ENCODE measurements at regions not wholly inside any gene's neighbourhood (a gene's known extent, or its start where the extent isn't known, plus 50 kb on each side); places are given as distances from the start of the nearest gene placed in this dataset.

- ATAC-seq (no peak), DNase-seq (no peak)
- Histone ChIP-seq H3K36me3 (ENCODE audit: low read depth) (no peaks in the 10 kb centered on the region), H3K9me3 (no peaks in the 10 kb centered on the region), H3K4me1 (ENCODE audit: low read depth) (no peaks in the 10 kb centered on the region), H3K4me3 (no peak overlapping the region)
- no peak for TF ChIP-seq CTCF (IDR thresholded peaks at IDR 0.05)
- intact Hi-C loops (cut with DNase I, micrococcal nuclease): no loop called here
These were observed 180.7 kb upstream of the POU3F3 start for GRCh38 chr2:104673225-104673624.

DNA sequence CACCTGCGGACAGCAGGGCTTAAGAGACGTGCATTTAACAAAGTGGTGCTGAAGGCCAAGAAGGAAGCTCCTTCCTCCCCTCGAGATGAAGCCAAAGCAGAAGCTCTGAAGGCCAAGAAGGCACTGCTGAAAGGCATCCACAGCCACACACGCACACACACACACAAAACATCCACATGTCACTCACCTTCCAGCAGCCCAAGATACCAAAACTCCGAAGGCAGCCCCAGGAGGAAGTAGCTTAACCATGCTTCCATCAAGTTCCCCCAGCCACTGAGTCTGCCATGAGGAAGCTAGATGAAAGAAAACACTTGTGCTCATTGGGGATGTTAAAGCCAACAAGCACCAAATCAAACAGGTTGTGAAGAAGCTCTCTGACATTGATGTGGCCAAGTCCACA, 175.7 kb upstream of the POU3F3 start:
- H3K36me3 ChIP-seq (ENCODE audit: low read depth): no peaks in the 10 kb centered on the region
- DNase-seq (no peak), ATAC-seq (no peak)
- no peaks in the 10 kb centered on the region for H3K9me3 ChIP-seq
- no peak overlapping the region for H3K4me3 ChIP-seq
- intact Hi-C loops (cut with DNase I, micrococcal nuclease): no loop called here
- no peaks in the 10 kb centered on the region for H3K4me1 ChIP-seq (ENCODE audit: low read depth)
- no peak for TF ChIP-seq CTCF (IDR thresholded peaks at IDR 0.05)

- intact Hi-C loops (cut with DNase I, micrococcal nuclease): no loop called here
- Histone ChIP-seq H3K9me3 (no peaks in the 10 kb centered on the region), H3K36me3 (ENCODE audit: low read depth) (no peaks in the 10 kb centered on the region), H3K4me1 (ENCODE audit: low read depth) (no peaks in the 10 kb centered on the region), H3K4me3 (no peak overlapping the region)
- ATAC-seq: no peak
- no peak for TF ChIP-seq CTCF (IDR thresholded peaks at IDR 0.05)
- no peak for DNase-seq
These were observed 168.3 kb upstream of the POU3F3 start for GRCh38 chr2:104685591-104685990.

DNA sequence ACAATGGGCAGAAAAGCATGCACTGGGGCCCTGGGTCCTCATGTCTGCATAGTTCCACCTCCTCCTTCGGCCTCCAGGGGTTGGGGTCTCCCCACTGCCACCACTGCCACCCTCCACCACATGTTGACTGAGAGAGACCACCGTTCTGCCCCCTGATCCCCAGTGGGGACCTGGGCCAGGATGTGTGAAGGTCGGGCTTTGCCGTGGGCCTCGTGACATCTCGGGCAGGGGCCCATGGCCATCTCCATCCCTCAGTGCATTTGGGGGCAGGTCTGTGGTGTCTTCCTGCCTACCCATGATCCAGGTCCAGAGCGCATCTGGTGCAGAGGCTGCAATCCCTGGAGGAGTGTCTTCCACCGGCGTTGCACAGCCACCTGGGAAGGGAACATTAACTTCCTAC, 166.8 kb upstream of the POU3F3 start:
- no peaks in the 10 kb centered on the region for H3K9me3 ChIP-seq
- no peak for ATAC-seq

GRCh38 chr2:104690255-104690984, 163.5 kb upstream of the POU3F3 start:
- Histone ChIP-seq H3K36me3 (ENCODE audit: low read depth) (no peaks in the 10 kb centered on the region), H3K9me3 (no peaks in the 10 kb centered on the region), H3K4me1 (ENCODE audit: low read depth) (no peaks in the 10 kb centered on the region), H3K4me3 (no peak overlapping the region)
- DNase-seq (no peak), ATAC-seq (no peak)
- intact Hi-C loops (cut with DNase I, micrococcal nuclease): no loop called here
- TF ChIP-seq CTCF (IDR thresholded peaks at IDR 0.05): no peak

More for the DNA sequence above, 166.8 kb upstream of the POU3F3 start:
- intact Hi-C loops (cut with DNase I, micrococcal nuclease): no loop called here
- Histone ChIP-seq H3K4me3 (no peak overlapping the region), H3K4me1 (ENCODE audit: low read depth) (no peaks in the 10 kb centered on the region), H3K36me3 (ENCODE audit: low read depth) (no peaks in the 10 kb centered on the region)
- no peak for TF ChIP-seq CTCF (IDR thresholded peaks at IDR 0.05)
- no peak for DNase-seq

GRCh38 chr2:104698276-104698675, 155.6 kb upstream of the POU3F3 start:
- Histone ChIP-seq H3K4me1 (ENCODE audit: low read depth) (no peaks in the 10 kb centered on the region), H3K36me3 (ENCODE audit: low read depth) (no peaks in the 10 kb centered on the region), H3K9me3 (no peaks in the 10 kb centered on the region), H3K4me3 (no peak overlapping the region)
- no peak for ATAC-seq
- TF ChIP-seq CTCF (IDR thresholded peaks at IDR 0.05): no peak
- DNase-seq: no peak
- intact Hi-C loops (cut with DNase I, micrococcal nuclease): no loop called here

Data from mucosa of descending colon (tissue), 3 donors.